ENCODE measurements at regions not wholly inside any gene's neighbourhood (a gene's known extent, or its start where the extent isn't known, plus 50 kb on each side); places are given as distances from the start of the nearest gene placed in this dataset.

- DNase-seq (ENCODE audit: low read depth in 1 of 2, low spot score in 1 of 2) = no peak
Measured at GRCh38 chr6:105594821-105595220, 191.9 kb upstream of the PREP start.

- DNase-seq (ENCODE audit: low read depth in 1 of 2, low spot score in 1 of 2) = no peak
Measured at GRCh38 chr6:105593805-105594671, 191.2 kb upstream of the PREP start.

- DNase-seq (ENCODE audit: low read depth in 1 of 2, low spot score in 1 of 2) = no peak
Measured at GRCh38 chr6:105593056-105593690, 190.3 kb upstream of the PREP start.

DNA sequence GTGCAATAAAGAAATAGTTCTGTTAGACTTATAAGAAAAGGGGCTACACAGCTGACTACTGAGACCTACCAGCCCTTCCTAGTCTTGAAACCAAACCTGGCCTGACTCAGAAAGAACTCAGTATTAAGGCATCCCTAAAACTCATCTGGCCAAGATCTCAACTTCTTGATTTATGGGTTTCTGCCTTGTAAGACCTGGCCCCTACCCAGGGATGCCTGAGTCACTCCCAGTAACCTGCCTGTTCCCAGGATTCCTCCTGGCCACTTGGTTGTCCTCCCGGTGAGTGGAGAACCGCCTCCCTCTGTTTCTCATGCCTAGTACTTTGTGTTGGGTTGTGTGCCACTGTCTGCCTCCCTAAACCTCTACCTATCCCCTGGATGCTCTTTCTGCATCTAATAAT lies 189.4 kb upstream of the PREP start:
- no peak for DNase-seq (ENCODE audit: low read depth in 1 of 2, low spot score in 1 of 2)

GRCh38 chr6:105591053-105591452 lies 188.2 kb upstream of the PREP start:
- DNase-seq (ENCODE audit: low read depth in 1 of 2, low spot score in 1 of 2) = no peak

DNA sequence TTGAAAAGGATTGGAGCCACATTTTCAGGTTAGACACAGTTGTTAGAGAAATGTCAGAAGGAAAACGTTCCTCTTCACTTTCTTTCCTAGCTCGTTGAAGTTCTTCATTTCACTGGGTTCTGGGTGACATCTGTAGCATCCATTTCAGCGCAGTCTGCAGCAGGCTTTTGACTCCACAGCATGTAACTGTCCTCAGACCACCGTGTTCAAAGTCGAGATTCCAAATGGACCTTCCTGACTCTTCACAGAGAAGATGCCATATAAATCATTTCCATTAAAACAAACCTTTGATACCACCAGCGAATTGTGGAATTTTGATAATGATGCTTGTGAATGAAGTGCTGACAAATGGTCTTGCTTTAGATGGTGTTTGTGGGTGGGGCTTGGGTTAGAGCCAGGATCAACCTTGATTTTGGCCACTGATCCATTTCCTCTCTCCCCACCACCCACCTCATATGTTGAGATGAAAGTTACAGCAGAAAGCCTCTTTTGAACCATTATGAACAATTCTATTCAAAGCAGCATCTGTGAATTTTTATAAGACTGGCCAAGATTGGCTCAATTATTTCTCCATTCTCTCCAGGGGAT lies 185.3 kb upstream of the PREP start:
- no peak for DNase-seq (ENCODE audit: low read depth in 1 of 2, low spot score in 1 of 2)

- DNase-seq (ENCODE audit: low read depth in 1 of 2, low spot score in 1 of 2) = no peak
Measured at GRCh38 chr6:105587349-105588122, 184.7 kb upstream of the PREP start.

- no peak for DNase-seq (ENCODE audit: low read depth in 1 of 2, low spot score in 1 of 2)
Measured at GRCh38 chr6:105578179-105578707, 175.4 kb upstream of the PREP start.

GRCh38 chr6:105573556-105573955 lies 170.7 kb upstream of the PREP start:
- DNase-seq (ENCODE audit: low read depth in 1 of 2, low spot score in 1 of 2) = no peak

- DNase-seq (ENCODE audit: low read depth in 1 of 2, low spot score in 1 of 2) = no peak
Measured at GRCh38 chr6:105573138-105573537, 170.3 kb upstream of the PREP start.

DNA sequence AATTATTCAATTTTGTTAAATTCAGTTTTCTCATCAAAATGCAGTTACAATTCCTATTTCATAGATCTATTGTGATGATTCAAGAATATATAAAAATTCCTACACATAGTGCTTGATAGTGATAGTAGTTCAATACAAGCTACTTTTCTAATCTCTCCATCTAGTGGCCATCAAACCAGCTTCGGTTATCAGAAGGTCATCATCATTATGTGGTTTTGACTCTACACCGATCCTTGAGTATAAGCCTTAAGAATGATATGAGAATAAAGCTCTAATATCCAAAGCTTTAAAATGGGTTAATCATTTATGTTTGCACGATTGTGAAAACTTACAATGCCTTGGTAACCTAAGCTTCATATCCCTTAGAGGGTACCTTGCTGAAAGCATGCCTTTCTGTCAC lies 167.5 kb upstream of the PREP start:
- no peak for DNase-seq (ENCODE audit: low read depth in 1 of 2, low spot score in 1 of 2)

GRCh38 chr6:105569706-105570105 lies 166.8 kb upstream of the PREP start:
- DNase-seq (ENCODE audit: low read depth in 1 of 2, low spot score in 1 of 2) = no peak

GRCh38 chr6:105568751-105569150 lies 165.9 kb upstream of the PREP start:
- DNase-seq (ENCODE audit: low read depth in 1 of 2, low spot score in 1 of 2) = no peak

- DNase-seq (ENCODE audit: low read depth in 1 of 2, low spot score in 1 of 2) = no peak
Measured at GRCh38 chr6:105568142-105568541, 165.3 kb upstream of the PREP start.

DNA sequence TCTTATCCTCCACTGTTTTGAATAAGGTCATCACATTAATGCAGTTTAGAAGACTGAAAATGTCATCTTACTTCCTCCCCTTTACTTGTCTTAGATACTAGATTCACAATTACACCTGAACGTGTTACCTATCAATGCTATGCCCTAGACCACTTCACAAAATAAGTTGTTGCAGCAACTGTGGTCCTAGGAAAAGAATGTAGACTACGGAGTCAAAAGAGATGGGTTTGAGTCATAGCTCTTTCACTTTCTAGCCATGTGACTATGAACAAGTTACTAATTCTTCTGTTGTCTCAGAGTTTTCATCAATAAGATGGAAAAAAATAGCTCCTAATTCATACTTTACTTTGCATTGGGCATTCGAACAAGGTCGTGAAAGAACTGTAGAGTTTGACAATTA lies 164.3 kb upstream of the PREP start:
- no peak for DNase-seq (ENCODE audit: low read depth in 1 of 2, low spot score in 1 of 2)

DNA sequence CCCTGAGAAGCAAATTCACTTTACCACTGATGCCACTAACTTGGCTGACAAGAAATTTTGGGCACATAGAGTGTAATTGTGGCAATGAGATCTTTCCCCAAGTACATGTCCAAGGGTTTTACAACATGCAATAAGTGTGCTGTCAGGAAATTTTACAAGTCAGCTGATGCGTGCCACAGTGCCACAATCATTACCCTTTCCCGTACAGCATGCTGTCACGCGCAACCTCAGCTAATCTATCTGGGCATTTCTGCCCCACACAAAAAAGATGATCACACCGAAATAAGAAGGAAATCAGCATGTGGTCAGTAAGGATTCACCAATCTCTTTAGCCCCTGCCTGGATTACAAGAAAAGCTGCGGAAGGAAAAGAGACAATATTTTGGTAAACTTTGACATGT lies 163.6 kb upstream of the PREP start:
- no peak for DNase-seq (ENCODE audit: low read depth in 1 of 2, low spot score in 1 of 2)

- DNase-seq (ENCODE audit: low read depth in 1 of 2, low spot score in 1 of 2) = no peak
Measured at GRCh38 chr6:105564121-105564902, 161.4 kb upstream of the PREP start.

- DNase-seq (ENCODE audit: low read depth in 1 of 2, low spot score in 1 of 2) = no peak
Measured at GRCh38 chr6:105562027-105562426, 159.1 kb upstream of the PREP start.

DNA sequence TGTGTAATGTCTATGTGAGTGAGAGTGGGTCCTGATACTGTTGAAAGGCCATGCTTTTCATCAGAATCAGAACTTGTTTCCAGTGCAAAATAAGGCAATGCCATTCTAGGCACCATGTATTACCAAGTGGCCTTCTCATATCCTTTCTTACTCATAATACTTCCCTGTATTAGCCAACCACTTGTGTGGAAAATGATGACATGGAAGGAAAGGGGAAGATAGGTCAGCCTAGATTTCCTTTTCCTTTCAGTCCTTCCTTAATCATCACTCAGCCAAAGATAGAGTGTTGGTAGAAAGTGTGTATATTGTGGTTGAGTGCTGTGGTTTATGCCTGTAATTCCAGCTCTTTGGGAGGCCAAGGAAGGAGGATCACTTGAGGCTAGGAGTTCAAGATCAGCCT lies 158.6 kb upstream of the PREP start:
- no peak for DNase-seq (ENCODE audit: low read depth in 1 of 2, low spot score in 1 of 2)

- no peak for DNase-seq (ENCODE audit: low read depth in 1 of 2, low spot score in 1 of 2)
Measured at GRCh38 chr6:105560611-105561066, 157.8 kb upstream of the PREP start.

Measured in activated T-helper 1 cell treated with anti-CD3 and anti-CD28 coated beads, Interleukin-2, amount 50 U/mL, for 16 hours (primary cell).